ENCODE measurements at regions not wholly inside any gene's neighbourhood (a gene's known extent, or its start where the extent isn't known, plus 50 kb on each side); places are given as distances from the start of the nearest gene placed in this dataset.
"Not testable (repeated sequence)": the region's sequence is repeated elsewhere in the genome, so short reads cannot be mapped to it uniquely, and the experiment has no call there.

- 59% methylated on average over 4 of the region's 4 CpGs for WGBS
- Histone ChIP-seq H3K4me1 (ENCODE audit: control insufficient read depth, insufficient read depth, low read depth, low read length) (no peaks in the 10 kb centered on the region), H2BK120ac (ENCODE audit: low read depth, low read length) (no peak overlapping the region), H2BK15ac (ENCODE audit: low read depth, poor library complexity, severe bottlenecking) (no peak overlapping the region), H3K9ac (ENCODE audit: low read length) (no peak overlapping the region), H3K14ac (ENCODE audit: low read length in 2 of 2) (no peak overlapping the region), H4K91ac (ENCODE audit: low read length) (no peak overlapping the region), H3K18ac (ENCODE audit: low read depth in 1 of 2, low read length in 2 of 2) (no peak overlapping the region), H2BK12ac (ENCODE audit: low read length in 2 of 2) (no peak overlapping the region), H3K4me2 (ENCODE audit: low read length, poor library complexity, severe bottlenecking) (no peak overlapping the region), H2AK5ac (ENCODE audit: low read length, severe bottlenecking) (no peak overlapping the region), H3K27me3 (ENCODE audit: control insufficient read depth in 1 of 2, insufficient read depth in 1 of 2, low read length in 2 of 2) (peaks cover 0 to 47% of the 10 kb centered on the region in 2 experiments), H3K9me3 (ENCODE audit: control insufficient read depth, low read length) (peaks cover 4% of the 10 kb centered on the region), H2AFZ (ENCODE audit: low read depth, low read length) (no peak overlapping the region), H4K8ac (ENCODE audit: low read length) (no peak overlapping the region), H3K36me3 (ENCODE audit: control insufficient read depth in 1 of 2, insufficient read depth in 2 of 2, low read depth in 1 of 2, low read length in 2 of 2) (no peaks in the 10 kb centered on the region), H3K79me1 (replicated peaks; ENCODE audit: low read length, poor library complexity, severe bottlenecking) (no peaks in the 10 kb centered on the region), H3K23ac (ENCODE audit: low read length in 2 of 2) (no peak overlapping the region), H3K4me3 (ENCODE audit: insufficient read depth in 1 of 2, low read depth in 1 of 2, low read length in 2 of 2) (no peak overlapping the region), H3K27ac (ENCODE audit: low read length, poor library complexity, severe bottlenecking) (no peak overlapping the region), H2BK5ac (ENCODE audit: low read depth, low read length, poor library complexity, severe bottlenecking) (no peak overlapping the region), H3K4ac (ENCODE audit: low read depth in 1 of 2, low read length in 2 of 2) (no peak overlapping the region)
- DNase-seq: no peak
Observed at GRCh38 chr12:114026805-114027204, 60.7 kb upstream of the RBM19 start.

DNA sequence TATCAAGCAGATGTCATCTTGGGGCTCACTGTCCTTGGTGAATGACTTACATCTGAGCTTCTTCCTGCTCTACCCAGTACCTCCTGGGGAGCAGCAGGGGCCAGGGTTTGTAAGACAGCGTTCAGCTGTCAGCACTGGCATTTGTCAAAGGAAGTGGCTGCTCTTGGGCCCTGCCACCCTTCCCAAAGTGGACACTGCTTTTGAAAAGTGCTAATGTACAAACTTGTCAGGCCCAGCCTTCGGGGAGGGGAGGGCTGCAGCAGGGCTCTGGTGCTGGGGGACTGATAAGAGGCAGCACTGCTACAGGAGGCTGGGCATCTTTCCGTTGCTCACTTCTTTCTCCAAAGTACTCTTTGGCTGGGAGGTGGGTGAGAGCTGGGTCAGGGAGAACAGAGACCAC lies 59.8 kb upstream of the RBM19 start:
- Histone ChIP-seq H2BK5ac (ENCODE audit: low read depth, low read length, poor library complexity, severe bottlenecking) (no peak overlapping the region), H2BK15ac (ENCODE audit: low read depth, poor library complexity, severe bottlenecking) (no peak overlapping the region), H3K23ac (ENCODE audit: low read length in 2 of 2) (no peak overlapping the region), H2BK12ac (ENCODE audit: low read length in 2 of 2) (no peak overlapping the region), H3K18ac (ENCODE audit: low read depth in 1 of 2, low read length in 2 of 2) (no peak overlapping the region), H3K14ac (ENCODE audit: low read length in 2 of 2) (no peak overlapping the region), H3K9ac (ENCODE audit: low read length) (no peak overlapping the region), H3K27ac (ENCODE audit: low read length, poor library complexity, severe bottlenecking) (no peak overlapping the region), H2AFZ (ENCODE audit: low read depth, low read length) (no peak overlapping the region), H2BK120ac (ENCODE audit: low read depth, low read length) (no peak overlapping the region), H4K91ac (ENCODE audit: low read length) (no peak overlapping the region), H3K4me2 (ENCODE audit: low read length, poor library complexity, severe bottlenecking) (no peak overlapping the region), H2AK5ac (ENCODE audit: low read length, severe bottlenecking) (no peak overlapping the region), H3K79me1 (replicated peaks; ENCODE audit: low read length, poor library complexity, severe bottlenecking) (no peaks in the 10 kb centered on the region), H3K27me3 (ENCODE audit: control insufficient read depth in 1 of 2, insufficient read depth in 1 of 2, low read length in 2 of 2) (peaks cover 0 to 44% of the 10 kb centered on the region in 2 experiments), H3K4me1 (ENCODE audit: control insufficient read depth, insufficient read depth, low read depth, low read length) (no peaks in the 10 kb centered on the region), H3K4ac (ENCODE audit: low read depth in 1 of 2, low read length in 2 of 2) (no peak overlapping the region), H4K8ac (ENCODE audit: low read length) (no peak overlapping the region), H3K36me3 (ENCODE audit: control insufficient read depth in 1 of 2, insufficient read depth in 2 of 2, low read depth in 1 of 2, low read length in 2 of 2) (no peaks in the 10 kb centered on the region), H3K9me3 (ENCODE audit: control insufficient read depth, low read length) (peaks cover 4% of the 10 kb centered on the region), H3K4me3 (ENCODE audit: insufficient read depth in 1 of 2, low read depth in 1 of 2, low read length in 2 of 2) (no peak overlapping the region)
- DNase-seq: no peak
- 0% methylated on average over 2 of the region's 3 CpGs for WGBS

- H2BK120ac ChIP-seq (ENCODE audit: low read depth, low read length); H3K4me2 ChIP-seq (ENCODE audit: low read length, poor library complexity, severe bottlenecking); H3K27ac ChIP-seq (ENCODE audit: low read length, poor library complexity, severe bottlenecking); H3K9ac ChIP-seq (ENCODE audit: low read length); H3K9me3 ChIP-seq (ENCODE audit: control insufficient read depth, low read length); H4K91ac ChIP-seq (ENCODE audit: low read length); H3K4ac ChIP-seq (ENCODE audit: low read depth in 1 of 2, low read length in 2 of 2); H4K8ac ChIP-seq (ENCODE audit: low read length); H3K4me3 ChIP-seq (ENCODE audit: insufficient read depth in 1 of 2, low read depth in 1 of 2, low read length in 2 of 2); H2BK12ac ChIP-seq (ENCODE audit: low read length in 2 of 2); H3K23ac ChIP-seq (ENCODE audit: low read length in 2 of 2); H2AK5ac ChIP-seq (ENCODE audit: low read length, severe bottlenecking); H3K14ac ChIP-seq (ENCODE audit: low read length in 2 of 2); H3K79me1 ChIP-seq (replicated peaks; ENCODE audit: low read length, poor library complexity, severe bottlenecking); H3K18ac ChIP-seq (ENCODE audit: low read depth in 1 of 2, low read length in 2 of 2); H2BK15ac ChIP-seq (ENCODE audit: low read depth, poor library complexity, severe bottlenecking); H2BK5ac ChIP-seq (ENCODE audit: low read depth, low read length, poor library complexity, severe bottlenecking); DNase-seq; H3K36me3 ChIP-seq (ENCODE audit: control insufficient read depth in 1 of 2, insufficient read depth in 2 of 2, low read depth in 1 of 2, low read length in 2 of 2); H2AFZ ChIP-seq (ENCODE audit: low read depth, low read length); H3K4me1 ChIP-seq (ENCODE audit: control insufficient read depth, insufficient read depth, low read depth, low read length): not testable (repeated sequence)
- peaks cover 0 to 53% of the 10 kb centered on the region in 2 experiments for H3K27me3 ChIP-seq (ENCODE audit: control insufficient read depth in 1 of 2, insufficient read depth in 1 of 2, low read length in 2 of 2)
- WGBS: 70% methylated on average over 5 of the region's 5 CpGs
Observed at GRCh38 chr12:114022081-114022480, 56.0 kb upstream of the RBM19 start.

GRCh38 chr12:114018669-114019068 lies 52.5 kb upstream of the RBM19 start:
- no peak overlapping the region for H2BK5ac ChIP-seq (ENCODE audit: low read depth, low read length, poor library complexity, severe bottlenecking)
- DNase-seq: no peak
- no peak overlapping the region for H2BK12ac ChIP-seq (ENCODE audit: low read length in 2 of 2)
- no peak overlapping the region for H2AFZ ChIP-seq (ENCODE audit: low read depth, low read length)
- no peak overlapping the region for H2BK15ac ChIP-seq (ENCODE audit: low read depth, poor library complexity, severe bottlenecking)
- H2AK5ac ChIP-seq (ENCODE audit: low read length, severe bottlenecking): no peak overlapping the region
- no peak overlapping the region for H4K91ac ChIP-seq (ENCODE audit: low read length)
- H3K9me3 ChIP-seq (ENCODE audit: control insufficient read depth, low read length): no peaks in the 10 kb centered on the region
- no peak overlapping the region for H3K14ac ChIP-seq (ENCODE audit: low read length in 2 of 2)
- H3K4me3 ChIP-seq (ENCODE audit: insufficient read depth in 1 of 2, low read depth in 1 of 2, low read length in 2 of 2): no peak overlapping the region
- H3K4me1 ChIP-seq (ENCODE audit: control insufficient read depth, insufficient read depth, low read depth, low read length): no peaks in the 10 kb centered on the region
- no peak overlapping the region for H3K27ac ChIP-seq (ENCODE audit: low read length, poor library complexity, severe bottlenecking)
- no peak overlapping the region for H3K18ac ChIP-seq (ENCODE audit: low read depth in 1 of 2, low read length in 2 of 2)
- no peak overlapping the region for H3K4me2 ChIP-seq (ENCODE audit: low read length, poor library complexity, severe bottlenecking)
- no peak overlapping the region for H4K8ac ChIP-seq (ENCODE audit: low read length)
- H3K9ac ChIP-seq (ENCODE audit: low read length): no peak overlapping the region
- H3K79me1 ChIP-seq (replicated peaks; ENCODE audit: low read length, poor library complexity, severe bottlenecking): no peaks in the 10 kb centered on the region
- no peak overlapping the region for H2BK120ac ChIP-seq (ENCODE audit: low read depth, low read length)
- H3K4ac ChIP-seq (ENCODE audit: low read depth in 1 of 2, low read length in 2 of 2): no peak overlapping the region
- H3K36me3 ChIP-seq (ENCODE audit: control insufficient read depth in 1 of 2, insufficient read depth in 2 of 2, low read depth in 1 of 2, low read length in 2 of 2): no peaks in the 10 kb centered on the region
- no CpG with 5 or more reads among the region's 1 CpG for WGBS
- no peak overlapping the region for H3K23ac ChIP-seq (ENCODE audit: low read length in 2 of 2)
- peaks cover 0 to 48% of the 10 kb centered on the region in 2 experiments for H3K27me3 ChIP-seq (ENCODE audit: control insufficient read depth in 1 of 2, insufficient read depth in 1 of 2, low read length in 2 of 2)

Data from mesenchymal stem cell (in vitro differentiated cells and primary cell).